A549 (cell line): ENCODE measurements at regions not wholly inside any gene's neighbourhood (a gene's known extent, or its start where the extent isn't known, plus 50 kb on each side); places are given as distances from the start of the nearest gene placed in this dataset.

ENCODE experiments used
- ATAC-seq, 2 experiments: fragments of 200-7000 bp in 1 of 2; fragments of >200 bp in 1 of 2; cut with Nextera tagmentation in 1 of 2; cut with Tn5 transposase in 1 of 2; 3 replicates each; pipeline versions ENCODE4 v1.8.0 to v1.9.1; 2018 to 2020; ENCODE audit warnings: mild to moderate bottlenecking in 1 of 2, moderate library complexity in 1 of 2
- CTCF ChIA-PET: fragments of 300-600 bp; sonication (Branson Sonifier 250); formaldehyde crosslinking; extraction: SDS; loops from one replicate; lab custom pipeline; 2021; ENCODE audit warnings: antibody characterized with exemption, inconsistent platforms; lab: Yijun Ruan, JAX
- POLR2A ChIA-PET: fragments of 350-600 bp; formaldehyde crosslinking; extraction: SDS; loops from one replicate; lab custom pipeline; 2021; ENCODE audit warnings: antibody characterized with exemption, inconsistent platforms; lab: Yijun Ruan, JAX
- DNase-seq, 2 experiments: peaks; one replicate each; pipeline versions ENCODE4 v3.0.0 to v3.0.0-alpha.2; 2011 to 2016; ENCODE audit warnings: low read depth in 1 of 2, low spot score in 1 of 2
- FAIRE-seq: peaks from 2 replicates; lab custom pipeline; 2011; peaks lifted over from hg19 to GRCh38; lab: Jason Lieb, UNC
- H3K27ac ChIP-seq, 2 experiments: fragments of >200 bp; sonication (Bioruptor Twin); formaldehyde crosslinking; 3 replicates each; pipeline ENCODE4 v1.5.1; 2016 to 2017
- H3K4me1 ChIP-seq: fragments of >200 bp; sonication (Bioruptor Twin); formaldehyde crosslinking; 3 replicates; pipeline ENCODE4 v1.6.1; 2016
- H3K4me2 ChIP-seq: fragments of >200 bp; sonication (Bioruptor Twin); formaldehyde crosslinking; 3 replicates; pipeline ENCODE4 v1.6.1; 2016
- H3K4me3 ChIP-seq: fragments of >200 bp; sonication (Bioruptor Twin); formaldehyde crosslinking; 3 replicates; pipeline ENCODE4 v1.5.1; 2016
- H3K9me3 ChIP-seq: fragments of >200 bp; sonication (Bioruptor Twin); formaldehyde crosslinking; 3 replicates; pipeline ENCODE4 v1.6.1; 2016
- ATOH8 ChIP-seq: fragments of 250-450 bp; sonication (Bioruptor Pico); IDR thresholded peaks from 2 replicates; pipeline ENCODE4 v1.5.0; 2020; ENCODE audit warnings: low read depth, mild to moderate bottlenecking, moderate library complexity
- CBX2 ChIP-seq: fragments of 200-600 bp; sonication (generic); IDR thresholded peaks from 2 replicates; pipeline ENCODE4 v1.6.1; 2016; ENCODE audit warnings: low read depth, mild to moderate bottlenecking, borderline replicate concordance
- CTCF ChIP-seq: fragments of >200 bp; sonication (Bioruptor Twin); formaldehyde crosslinking; IDR thresholded peaks from 3 replicates; pipeline ENCODE4 v1.5.1; 2016
- EHF ChIP-seq: fragments of 250-450 bp; sonication (Bioruptor Pico); IDR thresholded peaks from 2 replicates; pipeline ENCODE4 v1.5.0; 2020; ENCODE audit warnings: mild to moderate bottlenecking
- EHMT2 ChIP-seq: fragments of 200-600 bp; sonication (generic); IDR thresholded peaks from 2 replicates; pipeline ENCODE4 v1.6.1; 2016; ENCODE audit warnings: antibody characterized with exemption, low read depth, mild to moderate bottlenecking, moderate library complexity
- FOSL2 ChIP-seq, 2 experiments: fragments of 450-650 bp in 1 of 2; fragments of >200 bp in 1 of 2; sonication (Bioruptor Twin) in 1 of 2; formaldehyde crosslinking; IDR thresholded peaks; 2 replicates each; pipeline versions ENCODE4 v1.5.0 to v1.6.1; 2016 to 2020; ENCODE audit warnings: mild to moderate bottlenecking in 1 of 2, moderate library complexity in 1 of 2
- HDAC2 ChIP-seq: fragments of 200-600 bp; sonication (generic); IDR thresholded peaks from 2 replicates; pipeline ENCODE4 v1.6.1; 2016
- JUNB ChIP-seq: fragments of >200 bp; sonication (Bioruptor Twin); formaldehyde crosslinking; IDR thresholded peaks from 2 replicates; pipeline ENCODE4 v1.6.1; 2016
- KDM1A ChIP-seq: fragments of 200-600 bp; sonication (generic); IDR thresholded peaks from 2 replicates; pipeline ENCODE4 v1.6.1; 2016; ENCODE audit warnings: low read depth, mild to moderate bottlenecking
- KDM5A ChIP-seq: fragments of 200-600 bp; sonication (generic); IDR thresholded peaks from 2 replicates; pipeline ENCODE4 v1.6.1; 2016; ENCODE audit warnings: antibody characterized with exemption, mild to moderate bottlenecking
- NFE2L2 ChIP-seq: fragments of 150-350 bp; conservative IDR thresholded peaks from 2 replicates; pipeline ENCODE4 v1.6.1; 2014; ENCODE audit warnings: low read length
- NPAS2 ChIP-seq: fragments of 250-450 bp; sonication (Bioruptor Pico); IDR thresholded peaks from 2 replicates; pipeline ENCODE4 v1.8.0; 2022; ENCODE audit warnings: mild to moderate bottlenecking, moderate library complexity, borderline replicate concordance
- NR3C1 ChIP-seq: fragments of >200 bp; sonication (Bioruptor Twin); formaldehyde crosslinking; IDR thresholded peaks from 3 replicates; pipeline ENCODE4 v1.6.1; 2017
- POLR2AphosphoS2 ChIP-seq: conservative IDR thresholded peaks from 2 replicates; pipeline ENCODE4 v1.6.1; 2012; ENCODE audit warnings: low read length, improper control_type of control experiment, inconsistent platforms
- SMC3 ChIP-seq: fragments of >200 bp; sonication (Bioruptor Twin); formaldehyde crosslinking; IDR thresholded peaks from 3 replicates; pipeline ENCODE4 v1.6.1; 2018; ENCODE audit warnings: inconsistent platforms
- ZNF302 ChIP-seq: fragments of 250-450 bp; sonication (Bioruptor Pico); IDR thresholded peaks from 2 replicates; pipeline ENCODE4 v1.9.0; 2021; ENCODE audit warnings: inconsistent platforms, mild to moderate bottlenecking, moderate library complexity
- ZSCAN20 ChIP-seq: fragments of 250-450 bp; sonication (Bioruptor Pico); IDR thresholded peaks from 2 replicates; pipeline ENCODE4 v1.8.0; 2022; ENCODE audit warnings: mild to moderate bottlenecking, moderate library complexity
- WGBS: methylation state at CpG from one replicate; pipeline ENCODE4 v1.1.6; 2017; ENCODE audit errors: missing lambda C conversion rate; 5-methylcytosine and 5-hydroxymethylcytosine counted together
- TF ChIP-seq, protein P1 (sequence below): IDR thresholded peaks from 2 replicates; pipeline ENCODE4 v1.6.1; 2012
- TF ChIP-seq, protein P2 (sequence below): fragments of 450-650 bp; IDR thresholded peaks from 2 replicates; pipeline ENCODE4 v1.6.1; 2014; ENCODE audit warnings: antibody characterized with exemption
- TF ChIP-seq, protein P3 (sequence below): fragments of 200-600 bp; sonication (generic); IDR thresholded peaks from 2 replicates; pipeline ENCODE4 v1.6.1; 2016; ENCODE audit warnings: antibody characterized with exemption, mild to moderate bottlenecking, moderate library complexity

- Histone ChIP-seq H3K4me1 (peaks cover 17% of the 10 kb centered on the region), H3K4me3 (no peak overlapping the region), H3K27ac (no peak overlapping the region), H3K9me3 (no peaks in the 10 kb centered on the region), H3K4me2 (no peak overlapping the region)
- 82% methylated on average over 1 of the region's 1 CpG for WGBS
- ChIA-PET POLR2A (no interaction called here), CTCF (interaction anchor here (1.3 to 2.9 kb wide), 4 partner anchors 8 to 258 kb away, joined by 3 to 10 read pairs (median 7); no protein-coding TSS in a partner anchor)
- no peak for DNase-seq
- TF ChIP-seq NFE2L2 (no peak), FOSL2 (IDR thresholded peaks at IDR 0.05) (no peak), FOSL2 (CRISPR knock-in tag; IDR thresholded peaks at IDR 0.05) (no peak)
- TF ChIP-seq, protein P1, sequence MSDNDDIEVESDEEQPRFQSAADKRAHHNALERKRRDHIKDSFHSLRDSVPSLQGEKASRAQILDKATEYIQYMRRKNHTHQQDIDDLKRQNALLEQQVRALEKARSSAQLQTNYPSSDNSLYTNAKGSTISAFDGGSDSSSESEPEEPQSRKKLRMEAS = no peak
- ATAC-seq = no peak
- FAIRE-seq = no peak
Measured at GRCh38 chr6:53428886-53429285, 80.1 kb upstream of the ELOVL5 start.

GRCh38 chr6:53426667-53427270 lies 78.0 kb upstream of the ELOVL5 start:
- FAIRE-seq (no peak), DNase-seq (no peak), ATAC-seq (no peak)
- H3K27ac ChIP-seq = no peak overlapping the region
- 84% methylated on average over 4 of the region's 4 CpGs for WGBS
- H3K9me3 ChIP-seq = no peaks in the 10 kb centered on the region
- no peak for TF ChIP-seq CBX2
- TF ChIP-seq HDAC2 = no peak
- no peak for TF ChIP-seq CTCF
- no peak for TF ChIP-seq ZSCAN20 (CRISPR knock-in tag)
- TF ChIP-seq EHMT2 = no peak
- POLR2A ChIA-PET = no interaction called here
- no peak overlapping the region for H3K4me3 ChIP-seq
- CTCF ChIA-PET = interaction anchor here (2.9 kb wide), 1 partner anchor 15 kb away, joined by 7 read pairs; no protein-coding TSS in a partner anchor
- no peak overlapping the region for H3K4me2 ChIP-seq
- no peaks in the 10 kb centered on the region for H3K4me1 ChIP-seq

GRCh38 chr6:53426117-53426516 lies 77.4 kb upstream of the ELOVL5 start:
- Histone ChIP-seq H3K4me3 (no peak overlapping the region), H3K27ac (no peak overlapping the region), H3K4me2 (no peak overlapping the region), H3K9me3 (no peaks in the 10 kb centered on the region), H3K4me1 (no peaks in the 10 kb centered on the region)
- ATAC-seq (no peak), DNase-seq (no peak), FAIRE-seq (no peak)
- CTCF ChIA-PET = no interaction called here
- WGBS = 57% methylated on average over 3 of the region's 3 CpGs
- TF ChIP-seq JUNB = no peak
- no peak for TF ChIP-seq SMC3
- TF ChIP-seq POLR2AphosphoS2 = no peak
- TF ChIP-seq NPAS2 (CRISPR knock-in tag) = no peak
- no peak for TF ChIP-seq ATOH8 (CRISPR knock-in tag)
- TF ChIP-seq CBX2 = no peak
- TF ChIP-seq, protein P2, sequence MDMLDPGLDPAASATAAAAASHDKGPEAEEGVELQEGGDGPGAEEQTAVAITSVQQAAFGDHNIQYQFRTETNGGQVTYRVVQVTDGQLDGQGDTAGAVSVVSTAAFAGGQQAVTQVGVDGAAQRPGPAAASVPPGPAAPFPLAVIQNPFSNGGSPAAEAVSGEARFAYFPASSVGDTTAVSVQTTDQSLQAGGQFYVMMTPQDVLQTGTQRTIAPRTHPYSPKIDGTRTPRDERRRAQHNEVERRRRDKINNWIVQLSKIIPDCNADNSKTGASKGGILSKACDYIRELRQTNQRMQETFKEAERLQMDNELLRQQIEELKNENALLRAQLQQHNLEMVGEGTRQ = no peak
- TF ChIP-seq KDM1A = no peak
- TF ChIP-seq HDAC2 = no peak
- TF ChIP-seq, protein P3, sequence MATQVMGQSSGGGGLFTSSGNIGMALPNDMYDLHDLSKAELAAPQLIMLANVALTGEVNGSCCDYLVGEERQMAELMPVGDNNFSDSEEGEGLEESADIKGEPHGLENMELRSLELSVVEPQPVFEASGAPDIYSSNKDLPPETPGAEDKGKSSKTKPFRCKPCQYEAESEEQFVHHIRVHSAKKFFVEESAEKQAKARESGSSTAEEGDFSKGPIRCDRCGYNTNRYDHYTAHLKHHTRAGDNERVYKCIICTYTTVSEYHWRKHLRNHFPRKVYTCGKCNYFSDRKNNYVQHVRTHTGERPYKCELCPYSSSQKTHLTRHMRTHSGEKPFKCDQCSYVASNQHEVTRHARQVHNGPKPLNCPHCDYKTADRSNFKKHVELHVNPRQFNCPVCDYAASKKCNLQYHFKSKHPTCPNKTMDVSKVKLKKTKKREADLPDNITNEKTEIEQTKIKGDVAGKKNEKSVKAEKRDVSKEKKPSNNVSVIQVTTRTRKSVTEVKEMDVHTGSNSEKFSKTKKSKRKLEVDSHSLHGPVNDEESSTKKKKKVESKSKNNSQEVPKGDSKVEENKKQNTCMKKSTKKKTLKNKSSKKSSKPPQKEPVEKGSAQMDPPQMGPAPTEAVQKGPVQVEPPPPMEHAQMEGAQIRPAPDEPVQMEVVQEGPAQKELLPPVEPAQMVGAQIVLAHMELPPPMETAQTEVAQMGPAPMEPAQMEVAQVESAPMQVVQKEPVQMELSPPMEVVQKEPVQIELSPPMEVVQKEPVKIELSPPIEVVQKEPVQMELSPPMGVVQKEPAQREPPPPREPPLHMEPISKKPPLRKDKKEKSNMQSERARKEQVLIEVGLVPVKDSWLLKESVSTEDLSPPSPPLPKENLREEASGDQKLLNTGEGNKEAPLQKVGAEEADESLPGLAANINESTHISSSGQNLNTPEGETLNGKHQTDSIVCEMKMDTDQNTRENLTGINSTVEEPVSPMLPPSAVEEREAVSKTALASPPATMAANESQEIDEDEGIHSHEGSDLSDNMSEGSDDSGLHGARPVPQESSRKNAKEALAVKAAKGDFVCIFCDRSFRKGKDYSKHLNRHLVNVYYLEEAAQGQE = no peak
- TF ChIP-seq ZNF302 (CRISPR knock-in tag) = no peak
- no peak for TF ChIP-seq NR3C1
- TF ChIP-seq KDM5A = no peak
- no peak for TF ChIP-seq EHF (CRISPR knock-in tag)
- TF ChIP-seq, all 56 proteins: peak for 0
- POLR2A ChIA-PET = no interaction called here
